Nephron progenitor cell (in vitro differentiated cells): ENCODE measurements at regions not wholly inside any gene's neighbourhood (a gene's known extent, or its start where the extent isn't known, plus 50 kb on each side); places are given as distances from the start of the nearest gene placed in this dataset.

Source experiments
- DNase-seq: peaks from one replicate; pipeline ENCODE4 v3.0.0; 2021
- H3K27ac Mint-ChIP-seq: 2 replicates; pipeline ENCODE4 v1.8.0; 2021; ENCODE audit warnings: mild to moderate bottlenecking, moderate library complexity, mixed read lengths
- H3K27me3 Mint-ChIP-seq: 2 replicates; pipeline ENCODE4 v1.8.0; 2021; ENCODE audit warnings: mild to moderate bottlenecking, low read depth, mixed read lengths; ENCODE audit not compliant: poor library complexity
- H3K36me3 Mint-ChIP-seq: 2 replicates; pipeline ENCODE4 v1.8.0; 2021; ENCODE audit warnings: low read depth, mixed read lengths
- H3K4me1 Mint-ChIP-seq: 2 replicates; pipeline ENCODE4 v1.8.0; 2021; ENCODE audit warnings: mixed read lengths
- H3K4me3 Mint-ChIP-seq: 2 replicates; pipeline ENCODE4 v1.8.0; 2021; ENCODE audit warnings: mild to moderate bottlenecking, moderate library complexity, mixed read lengths
- H3K9me3 Mint-ChIP-seq: 2 replicates; pipeline ENCODE4 v1.8.0; 2021; ENCODE audit warnings: mild to moderate bottlenecking, moderate library complexity, mixed read lengths
- CTCF ChIP-seq: fragments of 200-600 bp; sonication (generic); IDR thresholded peaks from 2 replicates; pipeline ENCODE4 v1.5.0; 2021; ENCODE audit warnings: antibody characterized with exemption

GRCh38 chr6:74654296-74654695, 551.6 kb downstream of the COL12A1 start:
- Mint-ChIP-seq H3K27me3 (no peaks in the 10 kb centered on the region), H3K4me1 (no peaks in the 10 kb centered on the region), H3K36me3 (no peaks in the 10 kb centered on the region), H3K4me3 (no peak overlapping the region), H3K27ac (no peak overlapping the region), H3K9me3 (peaks cover 3% of the 10 kb centered on the region)
- no peak for DNase-seq
- no peak for TF ChIP-seq CTCF

- Mint-ChIP-seq H3K27ac (no peak overlapping the region), H3K9me3 (no peaks in the 10 kb centered on the region), H3K4me1 (no peaks in the 10 kb centered on the region), H3K27me3 (no peaks in the 10 kb centered on the region), H3K36me3 (no peaks in the 10 kb centered on the region), H3K4me3 (no peak overlapping the region)
- DNase-seq: no peak
- TF ChIP-seq CTCF: no peak
Observed at GRCh38 chr6:74651948-74652842, 553.7 kb downstream of the COL12A1 start.

- no peak overlapping the region for H3K27ac Mint-ChIP-seq
- no peaks in the 10 kb centered on the region for H3K9me3 Mint-ChIP-seq
- no peaks in the 10 kb centered on the region for H3K4me1 Mint-ChIP-seq
- no peak for TF ChIP-seq CTCF
- peaks cover 3% of the 10 kb centered on the region for H3K27me3 Mint-ChIP-seq
- no peaks in the 10 kb centered on the region for H3K36me3 Mint-ChIP-seq
- no peak for DNase-seq
- no peak overlapping the region for H3K4me3 Mint-ChIP-seq
Observed at GRCh38 chr6:74650668-74651067, 555.2 kb downstream of the COL12A1 start.

GRCh38 chr6:74646461-74646860, 559.4 kb downstream of the COL12A1 start:
- no peaks in the 10 kb centered on the region for H3K36me3 Mint-ChIP-seq

GRCh38 chr6:74645108-74645849, 560.6 kb downstream of the COL12A1 start:
- H3K4me3 Mint-ChIP-seq: no peak overlapping the region
- H3K27me3 Mint-ChIP-seq: peaks cover 3% of the 10 kb centered on the region
- H3K36me3 Mint-ChIP-seq: no peaks in the 10 kb centered on the region
- no peaks in the 10 kb centered on the region for H3K4me1 Mint-ChIP-seq
- no peak overlapping the region for H3K27ac Mint-ChIP-seq
- no peak for TF ChIP-seq CTCF
- no peaks in the 10 kb centered on the region for H3K9me3 Mint-ChIP-seq
- no peak for DNase-seq

More at GRCh38 chr6:74646461-74646860, 559.4 kb downstream of the COL12A1 start:
- Mint-ChIP-seq H3K4me1 (no peaks in the 10 kb centered on the region), H3K9me3 (no peaks in the 10 kb centered on the region), H3K27ac (no peak overlapping the region), H3K4me3 (no peak overlapping the region), H3K27me3 (peaks cover 3% of the 10 kb centered on the region)
- no peak for DNase-seq
- no peak for TF ChIP-seq CTCF
